ENCODE measurements at regions not wholly inside any gene's neighbourhood (a gene's known extent, or its start where the extent isn't known, plus 50 kb on each side); places are given as distances from the start of the nearest gene placed in this dataset.

GRCh38 chr2:62292190-62292589, 96.3 kb downstream of the B3GNT2 start:
- Histone ChIP-seq H3K4me3 (peak overlapping the region in 2 of 10 donors; percentile 19), H3K9me3 (no peaks in the 10 kb centered on the region), H3K36me3 (no peaks in the 10 kb centered on the region), H3K4me1 (peaks cover 19 to 71% (median 52%) of the 10 kb centered on the region in 9 donors), H3K27ac (peak overlapping the region in 4 of 10 donors; percentile 57 to 67 (median 62)), H3K27me3 (no peaks in the 10 kb centered on the region)
- peak in 1 of 2 donors; percentile 16 for DNase-seq
- WGBS, 2 donors = 31 to 32% methylated on average over 4 of the region's 4 CpGs
- peak in 5 of 8 donors; percentile 6 to 31 (median 23) for ATAC-seq
- intact Hi-C loops (cut with DNase I) = loop anchor here in 3 of 10 donors (5.0 to 10.0 kb wide), 4 partner anchors 87 to 120 kb away; partner anchors contain the start of gene B3GNT2 (in 1 of the 3)
- no peak for TF ChIP-seq CTCF (IDR thresholded peaks at IDR 0.05)

DNA sequence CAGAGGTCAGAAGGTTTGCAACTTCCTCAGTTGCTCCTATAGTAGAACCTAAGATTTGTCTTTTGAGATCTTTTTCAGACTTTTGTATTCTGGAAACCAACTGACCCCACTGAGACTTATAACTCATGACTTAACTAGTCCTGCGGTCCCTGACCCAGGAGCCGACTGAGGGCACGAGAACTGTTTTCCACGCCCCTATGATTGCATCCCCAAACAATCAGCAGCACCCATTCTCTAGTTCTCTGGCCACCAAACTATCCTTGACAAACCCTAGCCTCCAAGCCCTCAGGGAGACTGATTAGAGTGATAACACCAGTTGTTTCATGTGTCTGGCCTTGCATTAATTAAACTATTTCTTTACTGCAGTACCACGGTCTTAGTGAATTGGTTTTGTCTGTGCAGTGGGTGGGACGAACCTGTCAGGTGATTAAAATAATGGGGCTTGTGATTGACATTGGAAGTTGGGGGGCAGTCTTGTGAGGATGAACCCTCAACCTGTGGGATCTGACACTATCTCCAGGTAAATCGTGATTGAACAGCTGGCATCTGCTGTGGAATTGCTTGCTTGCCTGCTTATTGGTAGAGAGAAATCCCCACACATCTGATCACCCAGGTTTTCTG, 95.7 kb downstream of the B3GNT2 start:
- intact Hi-C loops (cut with DNase I) = loop anchor here in 3 of 10 donors (5.0 to 10.0 kb wide), 4 partner anchors 87 to 121 kb away; partner anchors contain the start of gene B3GNT2 (in 1 of the 3)
- H3K9me3 ChIP-seq = no peaks in the 10 kb centered on the region
- TF ChIP-seq CTCF (IDR thresholded peaks at IDR 0.05) = no peak
- no peak for DNase-seq
- no peaks in the 10 kb centered on the region for H3K27me3 ChIP-seq
- peak overlapping the region in 3 of 10 donors; percentile 57 to 67 (median 61) for H3K27ac ChIP-seq
- no peak for ATAC-seq
- no peaks in the 10 kb centered on the region for H3K36me3 ChIP-seq
- H3K4me3 ChIP-seq = no peak overlapping the region
- 89 to 92% methylated on average over 7 of the region's 7 CpGs for WGBS, 2 donors
- H3K4me1 ChIP-seq = peaks cover 19 to 71% (median 52%) of the 10 kb centered on the region in 9 donors

GRCh38 chr2:62291052-62291451, 95.1 kb downstream of the B3GNT2 start:
- Histone ChIP-seq H3K4me1 (peaks cover 19 to 67% (median 52%) of the 10 kb centered on the region in 9 donors), H3K27ac (no peak overlapping the region), H3K27me3 (no peaks in the 10 kb centered on the region), H3K36me3 (no peaks in the 10 kb centered on the region), H3K4me3 (no peak overlapping the region), H3K9me3 (peaks cover 0 to 4% (median 0%) of the 10 kb centered on the region in 11 donors)
- DNase-seq (no peak), ATAC-seq (no peak)
- WGBS, 2 donors = 90 to 91% methylated on average over 1 of the region's 1 CpG
- no peak for TF ChIP-seq CTCF (IDR thresholded peaks at IDR 0.05)
- intact Hi-C loops (cut with DNase I) = loop anchor here in 3 of 10 donors (5.0 to 10.0 kb wide), 4 partner anchors 86 to 121 kb away; partner anchors contain the start of gene B3GNT2 (in 1 of the 3)

GRCh38 chr2:62287899-62288880, 92.3 kb downstream of the B3GNT2 start:
- H3K27me3 ChIP-seq = no peaks in the 10 kb centered on the region
- ATAC-seq = peak; percentile 51 to 89 (median 74)
- intact Hi-C loops (cut with DNase I) = loop anchor here in 2 of 10 donors (5.0 to 10.0 kb wide), 2 partner anchors 86 to 93 kb away; partner anchors contain the start of gene B3GNT2 (in 1 of the 2)
- no peaks in the 10 kb centered on the region for H3K36me3 ChIP-seq
- peak; percentile 70 to 79 for DNase-seq
- H3K4me1 ChIP-seq = peaks cover 9 to 44% (median 33%) of the 10 kb centered on the region in 9 donors
- H3K4me3 ChIP-seq = no peak overlapping the region
- peaks cover 0 to 21% (median 8%) of the 10 kb centered on the region in 11 donors for H3K9me3 ChIP-seq
- H3K27ac ChIP-seq = peak overlapping the region in 9 of 10 donors; percentile 22 to 82 (median 58)
- 44 to 55% methylated on average over 8 of the region's 8 CpGs for WGBS, 2 donors
- no peak for TF ChIP-seq CTCF (IDR thresholded peaks at IDR 0.05)

All from heart right ventricle (tissue), 16 donors.